OCI-LY3 (cell line): ENCODE measurements at regions not wholly inside any gene's neighbourhood (a gene's known extent, or its start where the extent isn't known, plus 50 kb on each side); places are given as distances from the start of the nearest gene placed in this dataset.

Experiments
- H2AFZ ChIP-seq: fragments of 200-600, 300-600 bp; shearing (Covaris generic); 2 replicates; pipeline ENCODE4 v1.6.0; 2014; ENCODE audit warnings: antibody characterized with exemption, low read depth, low read length
- H3K27ac ChIP-seq: fragments of 200-600, 300-600 bp; sonication (generic); 2 replicates; pipeline ENCODE4 v1.5.1; 2014; ENCODE audit warnings: mild to moderate bottlenecking, low read length, moderate library complexity, mixed read lengths
- H3K27me3 ChIP-seq: fragments of 200-600, 300-600 bp; sonication (generic); 2 replicates; pipeline ENCODE4 v1.6.1; 2014; ENCODE audit warnings: low read depth, low read length, mixed read lengths
- H3K36me3 ChIP-seq: fragments of 200-600, 300-600 bp; sonication (generic); replicated peaks from 2 replicates; pipeline ENCODE3; 2014; ENCODE audit warnings: low read depth, low read length, mixed read lengths
- H3K4me1 ChIP-seq: fragments of 300-600, 200-600 bp; sonication (generic); 2 replicates; pipeline ENCODE4 v1.6.1; 2014; ENCODE audit warnings: low read length, mixed read lengths
- H3K4me2 ChIP-seq: fragments of 200-600, 300-600 bp; sonication (generic); 2 replicates; pipeline ENCODE4 v1.6.1; 2014; ENCODE audit warnings: low read length, mixed read lengths
- H3K4me3 ChIP-seq: fragments of 300-600, 200-600 bp; sonication (generic); 2 replicates; pipeline ENCODE4 v1.5.1; 2014; ENCODE audit warnings: antibody characterized with exemption, mild to moderate bottlenecking, low read length, moderate library complexity
- H3K79me2 ChIP-seq: fragments of 300-600, 200-600 bp; shearing (Covaris generic); 2 replicates; pipeline ENCODE4 v1.6.1; 2014; ENCODE audit warnings: mild to moderate bottlenecking, low read length, mixed read lengths
- H3K9ac ChIP-seq: fragments of 300-600, 200-600 bp; shearing (Covaris generic); 2 replicates; pipeline ENCODE4 v1.6.0; 2014; ENCODE audit warnings: mild to moderate bottlenecking, low read length, moderate library complexity
- H3K9me3 ChIP-seq: fragments of 200-600, 300-600 bp; shearing (Covaris generic); 2 replicates; pipeline ENCODE4 v1.6.1; 2014; ENCODE audit warnings: low read length, mixed read lengths; ENCODE audit not compliant: insufficient read depth
- H4K20me1 ChIP-seq: fragments of 200-600, 300-600 bp; sonication (generic); 2 replicates; pipeline ENCODE4 v1.6.1; 2016; ENCODE audit warnings: low read length, mixed read lengths; ENCODE audit not compliant: insufficient read depth
- EZH2phosphoT487 ChIP-seq: fragments of 200-600 bp; shearing (Covaris generic); IDR thresholded peaks from 2 replicates; pipeline ENCODE4 v1.6.1; 2018; ENCODE audit warnings: antibody characterized with exemption, mixed run types, low read depth
- TF ChIP-seq, protein P1 (sequence below): fragments of 200-600, 300-600 bp; sonication (generic); IDR thresholded peaks from 2 replicates; pipeline ENCODE4 v1.5.1; 2014; ENCODE audit warnings: antibody characterized with exemption, low read length, low read depth

DNA sequence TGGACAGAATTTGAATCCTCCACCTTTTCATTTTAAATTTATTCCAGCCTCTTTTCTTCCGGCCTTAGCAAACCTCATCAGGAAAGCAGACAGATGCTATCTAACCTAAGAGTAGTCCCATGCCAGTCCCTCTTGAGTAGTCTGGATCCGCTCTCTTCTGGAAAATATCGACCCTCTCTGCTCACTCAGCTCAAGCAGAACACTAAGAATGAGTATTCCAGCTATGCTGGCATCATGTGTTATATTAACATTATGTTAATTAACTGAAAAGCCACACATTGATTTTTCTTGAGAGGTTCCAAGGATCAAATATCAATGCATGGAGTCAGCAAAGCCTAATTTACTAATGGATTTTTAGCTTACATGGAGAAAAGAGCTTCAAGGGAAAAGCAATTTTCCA is 161.4 kb downstream of the ID4 start:
- Histone ChIP-seq H3K36me3 (no peaks in the 10 kb centered on the region), H3K4me3 (no peak overlapping the region), H2AFZ (no peak overlapping the region), H3K4me2 (no peak overlapping the region), H3K79me2 (no peaks in the 10 kb centered on the region), H4K20me1 (no peaks in the 10 kb centered on the region), H3K9me3 (no peaks in the 10 kb centered on the region), H3K27ac (no peak overlapping the region), H3K4me1 (peaks cover 4% of the 10 kb centered on the region; the same call in 1 of the 2 replicates), H3K27me3 (no peaks in the 10 kb centered on the region), H3K9ac (no peak overlapping the region)
- TF ChIP-seq, protein P1, sequence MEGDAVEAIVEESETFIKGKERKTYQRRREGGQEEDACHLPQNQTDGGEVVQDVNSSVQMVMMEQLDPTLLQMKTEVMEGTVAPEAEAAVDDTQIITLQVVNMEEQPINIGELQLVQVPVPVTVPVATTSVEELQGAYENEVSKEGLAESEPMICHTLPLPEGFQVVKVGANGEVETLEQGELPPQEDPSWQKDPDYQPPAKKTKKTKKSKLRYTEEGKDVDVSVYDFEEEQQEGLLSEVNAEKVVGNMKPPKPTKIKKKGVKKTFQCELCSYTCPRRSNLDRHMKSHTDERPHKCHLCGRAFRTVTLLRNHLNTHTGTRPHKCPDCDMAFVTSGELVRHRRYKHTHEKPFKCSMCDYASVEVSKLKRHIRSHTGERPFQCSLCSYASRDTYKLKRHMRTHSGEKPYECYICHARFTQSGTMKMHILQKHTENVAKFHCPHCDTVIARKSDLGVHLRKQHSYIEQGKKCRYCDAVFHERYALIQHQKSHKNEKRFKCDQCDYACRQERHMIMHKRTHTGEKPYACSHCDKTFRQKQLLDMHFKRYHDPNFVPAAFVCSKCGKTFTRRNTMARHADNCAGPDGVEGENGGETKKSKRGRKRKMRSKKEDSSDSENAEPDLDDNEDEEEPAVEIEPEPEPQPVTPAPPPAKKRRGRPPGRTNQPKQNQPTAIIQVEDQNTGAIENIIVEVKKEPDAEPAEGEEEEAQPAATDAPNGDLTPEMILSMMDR, result no peak
- no peak for TF ChIP-seq EZH2phosphoT487

DNA sequence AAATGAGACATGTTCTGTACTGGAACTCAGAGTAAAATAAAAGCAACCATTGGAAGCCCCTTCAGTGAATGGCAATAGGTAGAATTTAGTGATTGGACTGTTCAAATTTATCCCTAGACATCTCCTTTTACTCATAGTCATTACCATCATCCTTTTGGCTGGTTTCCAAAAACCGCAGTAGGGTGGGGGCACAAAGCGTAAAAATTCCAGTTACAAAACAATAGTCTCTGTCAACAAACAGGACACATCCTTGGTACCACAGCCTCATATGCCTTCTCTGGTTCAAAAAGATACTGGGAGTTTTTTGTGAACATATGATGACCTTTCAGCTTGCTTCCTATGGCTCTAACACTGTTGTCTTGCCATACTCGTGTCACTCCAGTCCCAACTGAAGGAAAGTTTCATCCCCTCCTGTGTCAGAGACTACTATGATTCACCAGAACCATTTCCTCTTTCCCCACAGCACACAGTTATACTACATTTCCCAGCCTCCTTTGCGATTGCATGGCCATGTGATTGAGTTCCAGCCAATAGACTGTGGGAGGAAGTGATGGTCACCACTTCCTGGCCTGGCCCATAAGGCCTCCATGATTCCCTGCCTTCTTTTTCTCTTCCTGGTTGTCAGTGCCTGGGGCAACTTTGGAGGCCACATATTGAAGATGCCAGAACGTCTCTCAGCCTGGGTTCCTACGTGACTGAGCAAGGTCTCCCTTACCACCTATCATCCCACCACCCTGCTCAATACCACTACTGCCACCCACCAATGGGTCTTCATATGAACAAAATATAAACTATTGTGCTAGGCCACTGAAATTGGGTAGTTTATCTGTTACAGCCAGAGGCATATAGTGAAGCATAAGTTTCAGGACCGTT is 162.4 kb downstream of the ID4 start:
- H2AFZ ChIP-seq, result no peak overlapping the region
- TF ChIP-seq, protein P1, result no peak
- no peak for TF ChIP-seq EZH2phosphoT487
- H3K27ac ChIP-seq, result no peak overlapping the region
- no peaks in the 10 kb centered on the region for H4K20me1 ChIP-seq
- no peak overlapping the region for H3K4me2 ChIP-seq
- H3K27me3 ChIP-seq, result no peaks in the 10 kb centered on the region
- no peaks in the 10 kb centered on the region for H3K79me2 ChIP-seq
- H3K4me3 ChIP-seq, result no peak overlapping the region; the same call in 1 of the 2 replicates
- H3K9ac ChIP-seq, result no peak overlapping the region
- no peaks in the 10 kb centered on the region for H3K9me3 ChIP-seq
- H3K4me1 ChIP-seq, result peaks cover 4% of the 10 kb centered on the region; the same call in 1 of the 2 replicates
- no peaks in the 10 kb centered on the region for H3K36me3 ChIP-seq

DNA sequence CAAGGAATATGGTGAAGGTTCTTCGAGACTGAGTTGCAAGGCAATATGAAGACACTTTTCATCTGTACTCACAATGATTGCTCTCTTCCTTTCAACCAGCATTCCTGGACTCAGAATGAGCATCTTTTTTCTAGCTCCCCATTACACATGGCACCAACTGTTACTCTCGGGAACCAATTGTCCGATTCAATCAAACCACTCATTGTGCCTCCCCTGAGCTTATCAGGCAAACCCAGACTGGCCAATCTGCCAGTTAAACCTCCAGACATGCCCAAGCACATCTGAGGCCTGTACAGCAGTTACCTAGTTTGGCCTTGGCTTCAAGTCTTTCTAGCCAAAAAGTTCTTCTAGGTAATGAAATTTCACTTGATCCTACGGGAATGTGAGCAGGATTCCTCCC is 164.1 kb downstream of the ID4 start:
- no peaks in the 10 kb centered on the region for H3K9me3 ChIP-seq
- H3K9ac ChIP-seq, result no peak overlapping the region
- H3K27ac ChIP-seq, result no peak overlapping the region
- no peaks in the 10 kb centered on the region for H3K36me3 ChIP-seq
- H3K27me3 ChIP-seq, result no peaks in the 10 kb centered on the region
- no peak for TF ChIP-seq EZH2phosphoT487
- H3K4me2 ChIP-seq, result no peak overlapping the region
- H3K79me2 ChIP-seq, result no peaks in the 10 kb centered on the region
- no peaks in the 10 kb centered on the region for H3K4me1 ChIP-seq
- H4K20me1 ChIP-seq, result no peaks in the 10 kb centered on the region
- no peak overlapping the region for H3K4me3 ChIP-seq
- no peak overlapping the region for H2AFZ ChIP-seq

DNA sequence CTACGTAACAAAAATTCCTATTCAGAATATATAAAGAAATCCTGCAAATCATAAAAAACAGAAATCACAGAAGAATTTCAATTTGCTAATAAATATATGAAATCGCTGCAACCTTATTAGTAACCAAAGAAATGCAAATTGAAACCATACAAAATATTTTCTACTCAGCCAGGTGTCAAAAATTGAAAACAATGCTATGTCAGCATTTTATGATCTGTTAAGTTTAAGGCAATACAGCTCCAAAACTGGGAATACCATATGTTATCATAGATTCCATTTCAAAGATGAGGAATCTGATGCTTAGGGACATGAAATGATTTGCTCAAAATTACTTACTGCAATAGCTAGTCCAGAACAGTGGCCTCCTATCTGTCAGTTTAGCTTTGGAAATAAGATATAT is 168.9 kb downstream of the ID4 start:
- peaks cover 6% of the 10 kb centered on the region; the same call in 1 of the 2 replicates for H3K27me3 ChIP-seq
- no peaks in the 10 kb centered on the region for H3K9me3 ChIP-seq
- no peak overlapping the region for H3K9ac ChIP-seq
- H3K27ac ChIP-seq, result no peak overlapping the region
- H3K36me3 ChIP-seq, result no peaks in the 10 kb centered on the region
- no peak overlapping the region for H3K4me3 ChIP-seq
- H3K79me2 ChIP-seq, result no peaks in the 10 kb centered on the region
- H3K4me2 ChIP-seq, result no peak overlapping the region
- TF ChIP-seq EZH2phosphoT487, result no peak
- TF ChIP-seq, protein P1, result no peak
- no peaks in the 10 kb centered on the region for H4K20me1 ChIP-seq
- no peaks in the 10 kb centered on the region for H3K4me1 ChIP-seq
- H2AFZ ChIP-seq, result no peak overlapping the region
